ENCODE measurements at regions not wholly inside any gene's neighbourhood (a gene's known extent, or its start where the extent isn't known, plus 50 kb on each side); places are given as distances from the start of the nearest gene placed in this dataset.

DNA sequence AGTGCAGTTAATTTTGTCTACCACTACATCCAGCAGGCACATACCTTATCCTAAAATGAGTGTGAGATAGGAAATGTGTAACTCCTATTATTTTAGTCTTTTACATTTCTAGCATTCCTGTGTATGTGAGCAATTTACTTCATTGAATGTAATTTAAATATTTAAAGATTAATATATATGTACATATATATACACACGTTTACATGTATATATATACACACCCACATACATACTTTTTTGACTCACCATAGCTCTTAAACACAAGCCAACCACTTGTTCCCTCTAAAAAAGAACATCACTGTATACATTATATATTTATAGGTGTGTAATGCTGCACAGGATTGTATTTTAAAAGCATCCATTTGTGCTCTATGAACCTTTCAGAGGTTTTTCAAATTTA, 425.6 kb upstream of the NECTIN3 start:
- Histone ChIP-seq H3K4me3 (replicated peaks in 1 of 3) (no peak overlapping the region), H3K36me3 (no peaks in the 10 kb centered on the region), H3K27ac (no peak overlapping the region), H3K27me3 (no peaks in the 10 kb centered on the region), H3K4me1 (no peaks in the 10 kb centered on the region), H3K9me3 (no peaks in the 10 kb centered on the region)
- DNase-seq = no peak
- no peak for TF ChIP-seq POLR2A (IDR thresholded peaks at IDR 0.05)
- TF ChIP-seq, protein P1, sequence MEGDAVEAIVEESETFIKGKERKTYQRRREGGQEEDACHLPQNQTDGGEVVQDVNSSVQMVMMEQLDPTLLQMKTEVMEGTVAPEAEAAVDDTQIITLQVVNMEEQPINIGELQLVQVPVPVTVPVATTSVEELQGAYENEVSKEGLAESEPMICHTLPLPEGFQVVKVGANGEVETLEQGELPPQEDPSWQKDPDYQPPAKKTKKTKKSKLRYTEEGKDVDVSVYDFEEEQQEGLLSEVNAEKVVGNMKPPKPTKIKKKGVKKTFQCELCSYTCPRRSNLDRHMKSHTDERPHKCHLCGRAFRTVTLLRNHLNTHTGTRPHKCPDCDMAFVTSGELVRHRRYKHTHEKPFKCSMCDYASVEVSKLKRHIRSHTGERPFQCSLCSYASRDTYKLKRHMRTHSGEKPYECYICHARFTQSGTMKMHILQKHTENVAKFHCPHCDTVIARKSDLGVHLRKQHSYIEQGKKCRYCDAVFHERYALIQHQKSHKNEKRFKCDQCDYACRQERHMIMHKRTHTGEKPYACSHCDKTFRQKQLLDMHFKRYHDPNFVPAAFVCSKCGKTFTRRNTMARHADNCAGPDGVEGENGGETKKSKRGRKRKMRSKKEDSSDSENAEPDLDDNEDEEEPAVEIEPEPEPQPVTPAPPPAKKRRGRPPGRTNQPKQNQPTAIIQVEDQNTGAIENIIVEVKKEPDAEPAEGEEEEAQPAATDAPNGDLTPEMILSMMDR (IDR thresholded peaks at IDR 0.05) = no peak
- 81 to 87% methylated on average over 1 of the region's 1 CpG for WGBS, 2 donors
- intact Hi-C loops (cut with DNase I) = no loop called here

DNA sequence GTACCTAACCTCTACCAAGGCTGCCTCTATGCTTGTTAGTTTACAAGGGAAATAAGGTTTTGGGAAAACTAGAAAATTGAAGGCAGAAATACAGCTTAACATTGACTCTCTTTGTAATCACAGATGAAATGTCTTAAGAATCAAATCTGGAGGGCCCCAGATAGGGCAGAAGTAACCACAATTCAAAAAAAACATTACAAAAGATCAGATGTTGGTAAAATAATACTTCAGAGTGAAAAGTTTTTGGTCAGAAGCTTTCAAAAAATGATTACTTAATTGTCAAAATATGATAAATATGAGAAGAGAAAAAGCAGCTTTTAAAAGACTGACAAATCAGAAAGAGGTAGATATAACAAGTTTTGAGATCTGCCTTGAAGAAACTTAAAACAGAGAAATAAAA, 425.1 kb upstream of the NECTIN3 start:
- Histone ChIP-seq H3K4me3 (replicated peaks in 1 of 3) (no peak overlapping the region), H3K9me3 (no peaks in the 10 kb centered on the region), H3K27ac (no peak overlapping the region), H3K27me3 (no peaks in the 10 kb centered on the region), H3K4me1 (no peaks in the 10 kb centered on the region), H3K36me3 (no peaks in the 10 kb centered on the region)
- intact Hi-C loops (cut with DNase I) = no loop called here
- DNase-seq = no peak
- TF ChIP-seq, protein P1 (IDR thresholded peaks at IDR 0.05) = no peak
- TF ChIP-seq POLR2A (IDR thresholded peaks at IDR 0.05) = no peak

DNA sequence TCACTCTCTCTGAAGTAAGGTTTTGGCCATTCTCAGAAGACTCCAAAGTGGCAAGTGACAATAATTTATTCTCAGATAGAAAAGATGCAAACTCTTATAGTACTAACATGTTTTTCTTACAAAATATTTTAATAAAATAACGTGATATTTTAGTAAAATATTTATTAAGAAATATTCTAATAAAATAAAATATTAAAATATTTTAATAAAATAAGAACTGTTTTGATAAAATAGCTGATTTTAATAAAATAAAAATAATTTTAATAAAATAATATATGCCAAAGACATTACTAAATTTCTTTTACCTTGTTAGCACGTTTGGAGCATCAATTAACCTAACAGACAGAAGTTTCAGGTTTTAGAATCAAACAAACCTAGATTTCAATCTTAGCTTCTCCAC, 424.0 kb upstream of the NECTIN3 start:
- TF ChIP-seq, protein P1 (IDR thresholded peaks at IDR 0.05) = no peak
- no peak for TF ChIP-seq POLR2A (IDR thresholded peaks at IDR 0.05)
- Histone ChIP-seq H3K9me3 (no peaks in the 10 kb centered on the region), H3K4me1 (no peaks in the 10 kb centered on the region), H3K4me3 (replicated peaks in 1 of 3) (no peak overlapping the region), H3K27ac (no peak overlapping the region), H3K27me3 (no peaks in the 10 kb centered on the region), H3K36me3 (no peaks in the 10 kb centered on the region)
- 68 to 84% methylated on average over 2 of the region's 2 CpGs for WGBS, 2 donors
- intact Hi-C loops (cut with DNase I) = no loop called here
- no peak for DNase-seq

DNA sequence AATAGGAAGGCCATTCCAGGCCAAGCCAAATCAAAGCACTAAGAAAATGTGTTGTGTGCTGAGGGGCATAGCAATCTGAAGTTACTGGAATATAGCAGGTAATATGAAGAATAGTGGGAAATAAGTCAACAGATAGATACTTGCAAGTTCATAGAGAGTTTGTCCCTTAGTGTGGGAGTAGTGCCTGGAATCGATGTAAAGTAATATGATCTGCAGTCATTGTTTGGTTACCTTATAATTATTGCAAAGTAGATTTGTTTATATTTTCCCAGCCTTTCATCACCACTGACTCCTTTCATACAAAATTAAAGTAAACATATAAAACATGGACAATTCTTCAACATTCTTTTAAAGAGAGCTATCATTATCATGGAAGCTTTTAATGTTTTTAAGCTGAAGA, 420.9 kb upstream of the NECTIN3 start:
- H3K9me3 ChIP-seq = no peaks in the 10 kb centered on the region
- H3K27ac ChIP-seq = no peak overlapping the region
- no peak for TF ChIP-seq POLR2A (IDR thresholded peaks at IDR 0.05)
- TF ChIP-seq, protein P1 (IDR thresholded peaks at IDR 0.05) = no peak
- no peaks in the 10 kb centered on the region for H3K36me3 ChIP-seq
- intact Hi-C loops (cut with DNase I) = no loop called here
- no peak for DNase-seq
- no peaks in the 10 kb centered on the region for H3K4me1 ChIP-seq
- no peaks in the 10 kb centered on the region for H3K27me3 ChIP-seq
- no peak overlapping the region for H3K4me3 ChIP-seq (replicated peaks in 1 of 3)
- 75 to 76% methylated on average over 1 of the region's 1 CpG for WGBS, 2 donors

DNA sequence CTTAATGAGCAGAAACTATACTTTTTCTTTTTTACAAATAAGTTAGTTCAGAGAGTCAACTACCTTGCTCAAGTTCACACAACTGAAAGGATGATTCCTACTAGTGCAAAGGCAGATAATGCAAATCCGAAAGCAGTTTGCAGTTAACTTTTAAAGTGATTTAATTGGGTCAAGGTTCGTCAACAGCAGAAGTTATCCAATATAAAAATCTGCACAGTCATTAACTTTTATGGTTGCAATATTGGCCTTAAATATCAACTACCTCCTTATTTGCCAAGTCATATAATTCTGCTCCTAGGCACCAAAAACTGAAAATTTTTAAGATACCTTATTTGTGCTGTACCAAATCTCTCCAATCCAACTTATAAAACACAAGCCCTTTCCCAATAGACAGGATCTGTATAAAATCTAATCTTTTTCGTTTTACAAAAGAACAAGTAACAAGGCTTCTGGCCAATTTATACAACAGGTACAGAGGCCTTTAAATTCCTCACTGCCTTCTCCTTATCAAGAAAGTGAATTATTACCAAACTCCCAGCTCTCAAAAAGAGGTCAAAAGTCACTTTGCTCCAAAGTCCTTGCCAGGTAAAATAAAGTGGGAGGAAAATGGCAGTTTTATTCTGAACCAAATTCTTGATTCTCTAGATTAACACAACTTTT, 416.6 kb upstream of the NECTIN3 start:
- Histone ChIP-seq H3K4me1 (no peaks in the 10 kb centered on the region), H3K4me3 (replicated peaks in 1 of 3) (no peak overlapping the region), H3K27ac (no peak overlapping the region), H3K27me3 (no peaks in the 10 kb centered on the region), H3K9me3 (no peaks in the 10 kb centered on the region), H3K36me3 (no peaks in the 10 kb centered on the region)
- TF ChIP-seq, protein P1 (IDR thresholded peaks at IDR 0.05) = no peak
- no peak for TF ChIP-seq POLR2A (IDR thresholded peaks at IDR 0.05)
- no peak for DNase-seq
- 84 to 85% methylated on average over 3 of the region's 3 CpGs for WGBS, 2 donors
- intact Hi-C loops (cut with DNase I) = no loop called here
